Muscle of leg (tissue), 3 donors: ENCODE measurements at regions not wholly inside any gene's neighbourhood (a gene's known extent, or its start where the extent isn't known, plus 50 kb on each side); places are given as distances from the start of the nearest gene placed in this dataset.

ENCODE experiments used
- DNase-seq: peaks from one replicate; pipeline ENCODE4 v3.0.0; 2013
- H3K27ac ChIP-seq: one replicate; pipeline ENCODE4 v1.5.1; 2013; ENCODE audit warnings: mild to moderate bottlenecking, low read length, control low read depth
- H3K27me3 ChIP-seq: one replicate; pipeline ENCODE4 v1.6.1; 2013; ENCODE audit warnings: low read length; ENCODE audit not compliant: control insufficient read depth, insufficient read depth
- H3K36me3 ChIP-seq: one replicate; pipeline ENCODE4 v1.6.1; 2013; ENCODE audit warnings: low read length; ENCODE audit not compliant: control insufficient read depth, insufficient read depth
- H3K4me1 ChIP-seq: one replicate; pipeline ENCODE4 v1.6.1; 2013; ENCODE audit warnings: low read length; ENCODE audit not compliant: control insufficient read depth, insufficient read depth
- H3K4me3 ChIP-seq: one replicate; pipeline ENCODE4 v1.5.1; 2013; ENCODE audit warnings: low read length, control low read depth
- H3K9me3 ChIP-seq: replicated peaks from 2 replicates; pipeline ENCODE4 v1.6.1; 2013; ENCODE audit warnings: low read depth, low read length; ENCODE audit not compliant: control insufficient read depth
- WGBS: methylation state at CpG from one replicate; pipeline ENCODE4 v1.1.5; 2013; ENCODE audit warnings: missing lambda C conversion rate; ENCODE audit not compliant: insufficient coverage; 5-methylcytosine and 5-hydroxymethylcytosine counted together

- no peak overlapping the region for H3K27ac ChIP-seq
- H3K4me3 ChIP-seq, result no peak overlapping the region
- DNase-seq, result no peak
- no CpG with 5 or more reads among the region's 6 CpGs for WGBS
- no peaks in the 10 kb centered on the region for H3K27me3 ChIP-seq
- no peaks in the 10 kb centered on the region for H3K4me1 ChIP-seq
- H3K9me3 ChIP-seq, result peaks cover 2% of the 10 kb centered on the region
- no peaks in the 10 kb centered on the region for H3K36me3 ChIP-seq
Measured at GRCh38 chr9:73680831-73681230, 529.2 kb downstream of the ANXA1 start.

DNA sequence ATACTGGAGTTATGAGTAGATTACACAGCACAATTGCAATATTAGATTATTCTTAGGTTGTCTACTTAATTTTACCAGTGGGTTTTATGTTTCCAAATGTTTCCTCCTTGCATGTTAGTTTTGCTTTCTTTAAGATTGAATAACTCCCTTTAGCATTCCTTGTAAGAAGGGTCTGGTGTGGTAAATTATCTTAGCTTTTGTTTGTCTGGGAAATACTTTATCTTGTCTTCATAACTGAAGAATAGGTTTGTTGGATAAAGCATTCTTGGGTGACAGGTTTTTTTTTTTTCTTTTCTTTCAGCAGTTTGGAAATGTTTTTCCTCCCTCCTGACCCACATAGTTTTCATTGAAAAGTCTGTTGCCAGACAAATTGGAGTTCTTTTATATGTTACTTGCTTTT, 531.1 kb downstream of the ANXA1 start:
- H3K4me3 ChIP-seq, result no peak overlapping the region
- H3K4me1 ChIP-seq, result no peaks in the 10 kb centered on the region
- peaks cover 2% of the 10 kb centered on the region for H3K9me3 ChIP-seq
- no peak for DNase-seq
- H3K27me3 ChIP-seq, result no peaks in the 10 kb centered on the region
- no peak overlapping the region for H3K27ac ChIP-seq
- H3K36me3 ChIP-seq, result no peaks in the 10 kb centered on the region

GRCh38 chr9:73683862-73684591, 532.4 kb downstream of the ANXA1 start:
- Histone ChIP-seq H3K4me3 (no peak overlapping the region), H3K9me3 (peaks cover 2% of the 10 kb centered on the region), H3K4me1 (no peaks in the 10 kb centered on the region), H3K36me3 (no peaks in the 10 kb centered on the region), H3K27me3 (no peaks in the 10 kb centered on the region), H3K27ac (no peak overlapping the region)
- DNase-seq, result no peak

GRCh38 chr9:73684601-73685000, 532.9 kb downstream of the ANXA1 start:
- no peaks in the 10 kb centered on the region for H3K36me3 ChIP-seq
- WGBS, result no CpG with 5 or more reads among the region's 3 CpGs

DNA sequence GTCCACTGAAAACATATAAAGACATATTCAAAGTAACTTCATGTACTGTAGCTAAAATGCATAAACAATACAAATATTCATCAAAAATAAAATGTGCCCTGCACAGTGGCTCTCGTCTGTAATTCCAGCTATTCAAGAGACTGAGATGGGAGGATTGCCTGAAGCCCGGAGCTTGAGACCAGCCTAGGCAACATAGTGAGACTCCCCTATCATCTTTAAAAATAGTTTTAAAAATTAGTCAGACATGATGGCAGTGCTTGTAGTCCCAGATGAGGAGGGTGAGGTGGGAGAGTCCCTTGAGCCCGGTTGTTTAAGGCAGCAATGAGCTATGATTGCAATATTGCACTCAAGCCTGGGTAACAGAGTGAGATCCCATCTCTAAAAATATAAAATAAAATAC, 534.1 kb downstream of the ANXA1 start:
- H3K36me3 ChIP-seq, result no peaks in the 10 kb centered on the region
- WGBS, result no CpG with 5 or more reads among the region's 3 CpGs
- H3K27ac ChIP-seq, result no peak overlapping the region
- H3K9me3 ChIP-seq, result peaks cover 2% of the 10 kb centered on the region
- H3K4me3 ChIP-seq, result no peak overlapping the region
- no peak for DNase-seq
- no peaks in the 10 kb centered on the region for H3K27me3 ChIP-seq
- no peaks in the 10 kb centered on the region for H3K4me1 ChIP-seq

More at GRCh38 chr9:73684601-73685000, 532.9 kb downstream of the ANXA1 start:
- Histone ChIP-seq H3K27ac (no peak overlapping the region), H3K4me1 (no peaks in the 10 kb centered on the region), H3K9me3 (peaks cover 2% of the 10 kb centered on the region), H3K4me3 (no peak overlapping the region), H3K27me3 (no peaks in the 10 kb centered on the region)
- DNase-seq, result no peak

GRCh38 chr9:73689051-73689870, 537.6 kb downstream of the ANXA1 start:
- H3K9me3 ChIP-seq, result peaks cover 1% of the 10 kb centered on the region
- H3K4me1 ChIP-seq, result no peaks in the 10 kb centered on the region
- H3K27ac ChIP-seq, result no peak overlapping the region
- no peak for DNase-seq
- 56% methylated on average over 2 of the region's 5 CpGs for WGBS
- no peak overlapping the region for H3K4me3 ChIP-seq
- no peaks in the 10 kb centered on the region for H3K36me3 ChIP-seq
- H3K27me3 ChIP-seq, result no peaks in the 10 kb centered on the region

- peaks cover 3% of the 10 kb centered on the region for H3K9me3 ChIP-seq
- WGBS, result no CpG with 5 or more reads among the region's 1 CpG
- no peak overlapping the region for H3K27ac ChIP-seq
- H3K4me3 ChIP-seq, result no peak overlapping the region
- DNase-seq, result no peak
- no peaks in the 10 kb centered on the region for H3K27me3 ChIP-seq
- H3K36me3 ChIP-seq, result no peaks in the 10 kb centered on the region
- no peaks in the 10 kb centered on the region for H3K4me1 ChIP-seq
Measured at GRCh38 chr9:73701415-73702057, 549.9 kb downstream of the ANXA1 start.

DNA sequence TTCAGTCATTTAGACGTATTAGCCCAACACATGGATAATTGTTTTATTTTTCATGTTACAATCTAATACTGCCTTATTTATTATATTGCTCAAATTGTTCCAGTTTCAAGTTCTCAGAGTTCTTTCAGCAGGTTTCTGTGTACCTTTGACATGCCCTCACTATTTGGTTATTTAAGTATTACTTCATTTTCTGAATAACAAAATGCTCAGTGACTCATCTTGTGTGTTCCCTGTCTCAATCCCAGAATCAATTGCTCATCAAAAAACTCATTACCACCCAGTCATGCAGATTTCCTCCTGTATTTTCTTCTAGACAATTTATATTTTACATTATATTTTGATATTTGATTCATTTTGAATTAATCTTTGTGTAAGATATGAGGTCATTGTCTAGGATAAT, 562.6 kb downstream of the ANXA1 start:
- H3K9me3 ChIP-seq, result no peaks in the 10 kb centered on the region
- no peak overlapping the region for H3K4me3 ChIP-seq
- WGBS, result no CpG with 5 or more reads among the region's 1 CpG
- no peak overlapping the region for H3K27ac ChIP-seq
- H3K4me1 ChIP-seq, result no peaks in the 10 kb centered on the region
- no peaks in the 10 kb centered on the region for H3K36me3 ChIP-seq
- H3K27me3 ChIP-seq, result no peaks in the 10 kb centered on the region
- no peak for DNase-seq

DNA sequence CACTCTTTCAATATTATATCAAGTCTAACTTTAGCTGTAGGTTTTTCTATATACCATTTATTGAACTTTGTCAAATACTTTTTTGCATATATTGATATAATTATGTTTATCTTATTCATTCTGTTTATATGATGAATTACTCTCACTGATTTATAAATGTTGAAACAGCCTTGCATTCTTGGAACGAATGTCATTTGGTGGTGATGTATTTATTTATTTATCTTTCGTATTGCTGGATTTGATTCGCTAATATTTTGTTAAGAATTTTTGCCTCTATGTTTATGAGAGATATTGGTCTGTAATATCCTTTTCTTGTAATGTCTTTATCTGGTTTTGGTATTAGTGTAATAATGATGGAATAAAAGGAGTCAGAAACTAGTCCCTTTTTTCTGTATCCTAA, 563.9 kb downstream of the ANXA1 start:
- Histone ChIP-seq H3K4me3 (no peak overlapping the region), H3K27ac (no peak overlapping the region), H3K27me3 (no peaks in the 10 kb centered on the region), H3K4me1 (no peaks in the 10 kb centered on the region), H3K9me3 (no peaks in the 10 kb centered on the region), H3K36me3 (no peaks in the 10 kb centered on the region)
- no peak for DNase-seq
- WGBS, result no CpG with 5 or more reads among the region's 3 CpGs

GRCh38 chr9:73719660-73720059, 568.0 kb downstream of the ANXA1 start:
- H3K4me3 ChIP-seq, result no peak overlapping the region
- no peaks in the 10 kb centered on the region for H3K4me1 ChIP-seq
- no CpG with 5 or more reads among the region's 1 CpG for WGBS
- DNase-seq, result no peak
- H3K27ac ChIP-seq, result no peak overlapping the region
- H3K36me3 ChIP-seq, result no peaks in the 10 kb centered on the region
- no peaks in the 10 kb centered on the region for H3K27me3 ChIP-seq
- H3K9me3 ChIP-seq, result no peaks in the 10 kb centered on the region
